Lower leg skin (tissue), 3 donors: ENCODE measurements at regions not wholly inside any gene's neighbourhood (a gene's known extent, or its start where the extent isn't known, plus 50 kb on each side); places are given as distances from the start of the nearest gene placed in this dataset.

Experiments
- CTCF ChIP-seq, 3 donors: fragments of 450-650 bp; IDR thresholded peaks; one replicate each; pipeline ENCODE4 v1.5.1; 2016; ENCODE audit warnings: antibody characterized with exemption in 3 of 3, mild to moderate bottlenecking in 3 of 3, moderate library complexity in 2 of 3
- POLR2A ChIP-seq, 2 donors: fragments of 450-650 bp; IDR thresholded peaks; one replicate each; pipeline ENCODE4 v1.6.1; 2016 to 2017; ENCODE audit warnings: antibody characterized with exemption in 2 of 2, mild to moderate bottlenecking in 1 of 2, moderate library complexity in 1 of 2

GRCh38 chr14:98015921-98016320, 1218.7 kb downstream of the VRK1 start:
- TF ChIP-seq CTCF (IDR thresholded peaks at IDR 0.05) (no peak), POLR2A (IDR thresholded peaks at IDR 0.05) (no peak)
